ENCODE measurements at regions not wholly inside any gene's neighbourhood (a gene's known extent, or its start where the extent isn't known, plus 50 kb on each side); places are given as distances from the start of the nearest gene placed in this dataset.
A peak's percentile ranks its signal among the peaks of the same experiment; 100 is the strongest.

DNA sequence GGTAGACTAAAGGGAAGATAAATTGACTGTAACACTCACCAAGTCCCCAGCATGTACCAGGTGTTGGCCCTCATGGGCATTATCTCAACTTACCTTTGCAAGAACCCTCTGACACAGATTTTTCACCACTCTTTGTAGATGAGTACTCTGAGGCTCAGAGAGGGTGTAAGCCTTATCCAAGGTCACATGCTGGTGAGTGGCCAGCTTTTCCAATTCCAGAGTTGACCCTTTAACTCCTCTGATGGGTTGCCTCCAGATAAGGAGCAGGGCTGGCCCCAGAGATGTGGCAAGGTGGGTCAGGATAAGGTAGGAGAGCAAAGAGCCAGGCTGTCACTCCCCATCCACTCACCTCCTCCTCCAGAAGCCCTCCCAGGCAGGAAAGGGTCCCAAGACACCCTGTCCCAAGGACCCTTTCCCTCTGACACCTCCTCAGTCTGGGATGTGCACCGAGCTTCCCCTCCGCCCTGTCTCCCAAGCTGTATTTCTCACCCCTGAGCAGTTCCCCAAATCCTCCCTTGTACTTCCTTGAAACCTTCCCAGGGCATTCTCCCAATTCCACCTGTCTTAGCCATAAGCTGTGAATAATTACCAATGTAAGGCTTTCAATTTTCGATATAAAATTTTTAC is 165.9 kb downstream of the ZFP36L2 start:
- Mint-ChIP-seq H3K27me3 (ENCODE audit: insufficient read depth) (peaks cover 2% of the 10 kb centered on the region), H3K27ac (no peak overlapping the region), H3K4me3 (no peak overlapping the region), H3K9me3 (peaks cover 7% of the 10 kb centered on the region), H3K36me3 (ENCODE audit: low read depth) (peaks cover 10% of the 10 kb centered on the region), H3K4me1 (ENCODE audit: low read depth) (peaks cover 26% of the 10 kb centered on the region)
- no peak for DNase-seq (ENCODE audit: low spot score)
- intact Hi-C loops (cut with micrococcal nuclease): no loop called here

DNA sequence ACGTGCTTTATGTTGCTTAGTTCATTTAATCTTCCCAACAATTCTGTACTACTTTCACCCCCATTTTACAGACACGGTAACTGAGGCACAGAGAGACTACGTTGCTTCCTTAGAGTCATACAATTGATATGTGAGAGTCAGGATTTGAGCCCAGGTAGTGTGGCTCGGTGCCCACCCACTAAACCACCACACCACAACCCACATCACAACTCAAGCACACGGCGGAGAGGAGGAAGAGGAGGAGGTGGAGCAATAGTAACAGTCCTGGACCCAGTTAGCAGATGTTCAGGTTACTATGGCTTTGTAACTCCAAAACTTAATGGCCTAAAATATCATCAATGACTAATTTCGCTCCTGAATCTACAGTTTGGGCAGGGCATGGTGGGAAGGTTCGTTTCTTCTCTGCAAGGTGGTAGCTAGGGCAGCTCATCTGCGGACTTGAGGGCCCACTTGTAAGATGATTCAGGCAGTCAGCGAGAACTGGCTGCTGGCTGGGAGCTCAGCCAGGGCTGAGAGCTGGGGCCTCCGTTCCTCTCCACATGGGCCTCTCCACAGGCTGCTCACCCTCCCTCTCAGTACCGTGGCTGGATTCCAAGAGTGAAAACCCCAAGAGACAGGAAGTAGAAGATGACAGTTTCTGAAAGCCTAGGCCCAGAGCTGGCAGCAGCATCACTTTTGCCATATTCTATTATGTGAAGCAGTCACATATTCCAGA is 167.1 kb downstream of the ZFP36L2 start:
- DNase-seq (ENCODE audit: low spot score): peak; percentile 30
- Mint-ChIP-seq H3K36me3 (ENCODE audit: low read depth) (peaks cover 8% of the 10 kb centered on the region), H3K27ac (peak overlapping the region; percentile 77), H3K9me3 (peaks cover 4% of the 10 kb centered on the region), H3K4me1 (ENCODE audit: low read depth) (peaks cover 26% of the 10 kb centered on the region), H3K27me3 (ENCODE audit: insufficient read depth) (peaks cover 7% of the 10 kb centered on the region), H3K4me3 (peak overlapping the region; percentile 4)
- intact Hi-C loops (cut with micrococcal nuclease): no loop called here

DNA sequence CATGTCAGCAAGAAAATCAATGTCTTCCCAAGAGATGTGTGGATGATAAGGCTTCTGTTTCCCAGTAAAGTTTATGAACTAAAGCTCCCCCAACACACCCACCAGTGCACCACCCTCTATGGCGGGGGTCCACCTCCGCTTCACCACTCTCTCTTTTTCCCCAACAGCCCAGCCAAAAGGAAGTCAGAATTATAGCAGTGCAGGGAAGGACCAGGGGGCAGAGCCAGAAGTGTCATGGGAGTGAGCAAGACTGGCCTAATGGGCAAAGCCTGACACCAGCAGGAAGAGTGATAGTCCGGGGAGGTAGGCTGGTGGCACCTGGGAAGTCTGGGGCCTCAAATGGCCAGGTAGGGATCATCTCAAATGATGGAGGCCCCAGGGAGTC is 167.7 kb downstream of the ZFP36L2 start:
- DNase-seq (ENCODE audit: low spot score): no peak
- H3K27ac Mint-ChIP-seq: no peak overlapping the region

DNA sequence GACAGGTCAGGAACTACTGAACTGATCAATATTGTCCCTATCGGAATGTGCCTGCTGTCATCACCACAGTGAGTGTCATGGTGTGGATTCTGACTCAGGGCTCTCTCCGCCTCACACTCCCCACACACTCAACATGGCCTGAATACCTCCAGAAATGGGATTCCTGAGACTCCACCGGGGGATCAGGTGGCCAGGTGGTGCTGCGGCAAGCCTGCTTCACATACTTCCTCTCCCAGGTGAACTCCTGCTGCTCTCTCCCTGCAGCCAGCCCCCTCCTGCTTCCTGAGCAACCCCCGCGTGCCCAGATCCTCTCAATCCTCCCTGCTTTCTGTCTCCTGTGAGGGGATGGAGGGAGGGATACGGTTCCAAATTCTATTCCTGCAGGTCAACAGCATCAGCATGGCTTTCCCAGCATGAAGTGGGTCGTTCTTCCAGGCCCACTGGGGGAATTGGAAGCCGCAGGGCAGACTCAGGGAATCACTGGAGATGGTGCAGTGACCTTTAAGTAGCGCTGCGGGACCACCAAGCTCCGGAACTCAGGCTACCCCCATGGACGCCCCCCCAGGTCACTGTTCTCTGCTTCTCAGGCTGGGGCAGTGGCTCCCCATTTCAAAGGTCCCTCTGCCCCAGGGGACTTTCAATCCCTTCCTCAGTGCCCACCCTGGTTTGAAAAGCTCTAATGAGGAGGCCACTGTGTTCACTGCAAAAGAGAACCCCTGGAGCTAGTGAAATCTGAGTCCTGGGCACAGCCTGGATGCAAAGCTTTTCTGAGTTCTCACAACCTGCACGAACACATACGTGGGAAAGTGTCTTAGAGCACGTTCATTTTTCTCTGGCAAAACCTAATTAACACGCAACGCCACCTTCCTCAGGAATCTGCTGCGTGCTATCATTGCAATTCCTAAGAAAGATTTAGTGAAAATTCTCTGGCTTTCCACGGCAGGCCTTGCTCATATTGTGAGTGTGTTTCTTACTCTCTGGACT is 168.4 kb downstream of the ZFP36L2 start:
- no peak overlapping the region for H3K27ac Mint-ChIP-seq
- no peak for DNase-seq (ENCODE audit: low spot score)
- no peak overlapping the region for H3K4me3 Mint-ChIP-seq
- no peaks in the 10 kb centered on the region for H3K9me3 Mint-ChIP-seq
- intact Hi-C loops (cut with micrococcal nuclease): no loop called here
- peaks cover 8% of the 10 kb centered on the region for H3K36me3 Mint-ChIP-seq (ENCODE audit: low read depth)
- H3K4me1 Mint-ChIP-seq (ENCODE audit: low read depth): peaks cover 26% of the 10 kb centered on the region
- peaks cover 9% of the 10 kb centered on the region for H3K27me3 Mint-ChIP-seq (ENCODE audit: insufficient read depth)

More for the DNA sequence above, 167.7 kb downstream of the ZFP36L2 start:
- peaks cover 8% of the 10 kb centered on the region for H3K36me3 Mint-ChIP-seq (ENCODE audit: low read depth)
- peaks cover 7% of the 10 kb centered on the region for H3K27me3 Mint-ChIP-seq (ENCODE audit: insufficient read depth)
- peaks cover 26% of the 10 kb centered on the region for H3K4me1 Mint-ChIP-seq (ENCODE audit: low read depth)
- H3K9me3 Mint-ChIP-seq: no peaks in the 10 kb centered on the region
- intact Hi-C loops (cut with micrococcal nuclease): no loop called here
- H3K4me3 Mint-ChIP-seq: no peak overlapping the region

DNA sequence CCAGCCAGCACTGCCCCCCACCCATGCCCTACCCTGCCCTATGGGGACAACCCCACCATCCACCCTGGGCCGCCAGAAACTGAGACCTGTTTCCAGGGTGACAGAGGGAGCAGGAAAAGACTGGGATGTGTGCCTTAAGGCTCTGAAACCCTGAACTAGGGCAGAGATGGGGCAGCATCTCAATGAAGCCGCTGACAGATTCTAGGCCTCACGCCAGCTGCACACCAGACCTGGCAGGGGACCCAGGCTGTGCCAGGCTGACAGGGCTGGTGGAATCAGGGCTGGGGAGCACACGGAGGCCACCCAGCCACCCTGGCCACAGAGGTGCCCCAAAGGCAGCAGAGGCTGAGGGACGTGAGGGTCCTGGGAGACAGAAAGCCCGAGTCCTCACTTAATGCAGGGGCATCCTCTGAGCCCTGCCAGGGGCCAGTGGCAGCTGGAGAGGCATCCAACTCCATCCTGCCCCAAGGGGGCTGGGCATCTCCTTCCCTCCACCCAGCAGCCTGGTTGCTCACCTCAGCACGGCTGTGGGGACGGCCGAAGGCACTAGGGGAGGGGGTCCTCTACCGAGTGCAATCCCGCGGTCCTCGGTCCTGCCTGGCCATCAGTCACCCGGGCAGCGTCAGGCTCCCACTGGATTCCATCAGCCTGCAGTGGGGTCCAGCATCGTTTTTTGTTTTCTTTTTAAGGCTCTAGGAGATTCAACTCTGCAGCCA is 169.2 kb downstream of the ZFP36L2 start:
- no peak for DNase-seq (ENCODE audit: low spot score)
- Mint-ChIP-seq H3K27me3 (ENCODE audit: insufficient read depth) (peaks cover 10% of the 10 kb centered on the region), H3K4me1 (ENCODE audit: low read depth) (peaks cover 29% of the 10 kb centered on the region), H3K4me3 (no peak overlapping the region), H3K27ac (no peak overlapping the region), H3K9me3 (no peaks in the 10 kb centered on the region), H3K36me3 (ENCODE audit: low read depth) (peaks cover 7% of the 10 kb centered on the region)
- intact Hi-C loops (cut with micrococcal nuclease): no loop called here

DNA sequence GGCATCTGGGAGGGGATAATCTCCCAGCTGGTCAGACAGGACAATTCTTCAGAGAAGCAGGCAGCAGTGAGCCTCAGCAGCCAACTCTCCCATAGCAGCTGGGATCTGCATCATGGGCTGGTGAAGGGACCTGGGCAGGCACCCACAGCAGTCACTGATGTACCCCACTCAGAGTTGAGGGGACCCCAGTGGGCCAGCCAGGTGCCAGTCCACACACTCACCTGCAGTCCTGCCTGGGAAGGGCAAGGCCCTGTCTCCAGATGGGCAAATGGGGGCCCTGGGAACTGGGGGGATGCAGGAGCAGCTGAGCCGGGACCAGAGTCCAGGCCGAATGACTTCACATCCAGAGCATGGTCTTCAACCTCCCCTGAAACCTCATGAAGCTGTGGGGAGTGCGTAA is 170.4 kb downstream of the ZFP36L2 start:
- intact Hi-C loops (cut with micrococcal nuclease): no loop called here
- Mint-ChIP-seq H3K9me3 (no peaks in the 10 kb centered on the region), H3K36me3 (ENCODE audit: low read depth) (no peaks in the 10 kb centered on the region), H3K27ac (no peak overlapping the region), H3K4me1 (ENCODE audit: low read depth) (peaks cover 38% of the 10 kb centered on the region), H3K27me3 (ENCODE audit: insufficient read depth) (peaks cover 13% of the 10 kb centered on the region), H3K4me3 (no peak overlapping the region)
- no peak for DNase-seq (ENCODE audit: low spot score)

DNA sequence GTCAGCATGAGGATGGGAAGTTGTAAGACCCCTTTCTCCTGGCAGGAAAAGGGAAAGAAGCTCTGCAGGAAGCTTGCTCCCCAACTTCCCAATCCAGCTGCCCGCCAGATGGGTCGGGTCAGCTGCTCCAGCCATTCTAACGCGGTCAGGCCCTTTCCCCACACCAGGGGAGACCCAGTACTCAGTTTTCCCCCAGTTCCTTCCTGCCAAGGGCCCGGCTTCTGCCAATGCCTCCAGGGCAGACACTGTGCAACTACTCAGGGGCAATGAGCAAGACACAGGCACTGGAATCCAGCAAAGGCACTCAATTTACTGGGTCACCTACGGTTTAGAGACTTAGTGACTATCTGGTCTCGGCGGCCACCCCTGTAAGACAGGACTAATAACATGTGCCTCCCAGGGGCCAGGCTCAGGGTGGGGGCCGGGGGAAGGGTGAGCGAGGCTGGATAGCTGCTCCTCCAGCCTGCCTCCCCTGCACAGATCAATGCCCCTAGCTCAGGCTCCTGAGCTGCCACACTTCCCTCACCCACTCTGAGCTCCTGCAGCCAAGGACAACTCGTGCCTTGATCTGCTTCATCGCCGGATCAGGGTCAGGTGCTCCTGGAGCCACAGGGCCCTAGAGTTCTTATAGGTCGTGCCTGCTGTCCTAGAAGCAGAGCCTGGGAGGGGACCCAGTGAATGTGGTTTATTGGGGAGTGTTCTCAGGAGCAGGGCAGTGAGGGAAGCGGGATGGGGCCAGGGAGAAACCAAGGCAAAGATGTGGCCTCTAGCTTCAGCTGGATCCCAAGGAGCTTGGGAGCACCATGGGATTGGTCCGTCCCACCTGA is 171.1 kb downstream of the ZFP36L2 start:
- DNase-seq (ENCODE audit: low spot score): no peak
- Mint-ChIP-seq H3K9me3 (no peaks in the 10 kb centered on the region), H3K4me3 (no peak overlapping the region), H3K27ac (no peak overlapping the region), H3K4me1 (ENCODE audit: low read depth) (peaks cover 38% of the 10 kb centered on the region), H3K27me3 (ENCODE audit: insufficient read depth) (peaks cover 13% of the 10 kb centered on the region), H3K36me3 (ENCODE audit: low read depth) (no peaks in the 10 kb centered on the region)
- intact Hi-C loops (cut with micrococcal nuclease): no loop called here

DNA sequence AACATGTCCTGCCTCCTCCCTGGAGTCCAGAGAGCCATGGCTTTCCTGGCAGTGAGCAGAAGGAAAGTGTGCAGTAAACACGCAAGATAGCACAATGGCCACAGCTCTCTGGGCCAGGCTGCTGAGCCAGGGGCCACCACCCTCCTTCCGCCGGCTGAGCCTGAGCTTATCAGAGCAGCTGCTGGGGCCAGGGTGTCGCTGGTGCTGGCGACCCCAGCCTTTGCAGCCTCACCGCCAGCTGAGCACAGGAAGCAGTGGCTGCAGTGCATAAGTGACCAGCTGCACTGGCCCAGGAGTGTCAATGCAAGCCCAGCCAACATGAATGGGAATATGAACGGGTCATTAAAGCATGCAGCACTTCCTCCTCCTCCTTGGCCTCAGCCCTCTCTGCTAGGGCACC is 172.0 kb downstream of the ZFP36L2 start:
- H3K27ac Mint-ChIP-seq: no peak overlapping the region
- intact Hi-C loops (cut with micrococcal nuclease): no loop called here
- H3K9me3 Mint-ChIP-seq: no peaks in the 10 kb centered on the region
- H3K36me3 Mint-ChIP-seq (ENCODE audit: low read depth): no peaks in the 10 kb centered on the region
- H3K4me3 Mint-ChIP-seq: no peak overlapping the region
- H3K27me3 Mint-ChIP-seq (ENCODE audit: insufficient read depth): peaks cover 13% of the 10 kb centered on the region
- DNase-seq (ENCODE audit: low spot score): no peak
- peaks cover 31% of the 10 kb centered on the region for H3K4me1 Mint-ChIP-seq (ENCODE audit: low read depth)

DNA sequence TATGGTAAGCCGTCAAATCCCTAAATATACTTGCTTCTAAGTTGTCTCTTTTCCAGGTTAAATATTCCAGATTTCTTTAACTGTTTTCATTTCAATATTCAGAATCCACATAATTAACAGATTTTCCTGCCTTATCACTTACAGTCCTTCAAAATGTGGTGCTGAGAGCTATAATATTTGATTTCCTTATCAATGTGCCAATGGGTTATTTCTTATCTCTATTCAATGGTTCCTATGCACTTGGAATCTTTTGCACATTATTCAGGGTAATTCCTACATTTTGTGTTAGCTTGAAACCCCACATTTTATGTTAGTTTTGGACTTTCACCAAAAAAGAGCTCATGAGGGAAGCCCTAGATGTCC is 173.5 kb downstream of the ZFP36L2 start:
- H3K9me3 Mint-ChIP-seq: no peaks in the 10 kb centered on the region
- no peaks in the 10 kb centered on the region for H3K36me3 Mint-ChIP-seq (ENCODE audit: low read depth)
- H3K27ac Mint-ChIP-seq: no peak overlapping the region
- peaks cover 21% of the 10 kb centered on the region for H3K4me1 Mint-ChIP-seq (ENCODE audit: low read depth)
- intact Hi-C loops (cut with micrococcal nuclease): no loop called here
- no peak overlapping the region for H3K4me3 Mint-ChIP-seq
- DNase-seq (ENCODE audit: low spot score): no peak
- H3K27me3 Mint-ChIP-seq (ENCODE audit: insufficient read depth): peaks cover 18% of the 10 kb centered on the region

DNA sequence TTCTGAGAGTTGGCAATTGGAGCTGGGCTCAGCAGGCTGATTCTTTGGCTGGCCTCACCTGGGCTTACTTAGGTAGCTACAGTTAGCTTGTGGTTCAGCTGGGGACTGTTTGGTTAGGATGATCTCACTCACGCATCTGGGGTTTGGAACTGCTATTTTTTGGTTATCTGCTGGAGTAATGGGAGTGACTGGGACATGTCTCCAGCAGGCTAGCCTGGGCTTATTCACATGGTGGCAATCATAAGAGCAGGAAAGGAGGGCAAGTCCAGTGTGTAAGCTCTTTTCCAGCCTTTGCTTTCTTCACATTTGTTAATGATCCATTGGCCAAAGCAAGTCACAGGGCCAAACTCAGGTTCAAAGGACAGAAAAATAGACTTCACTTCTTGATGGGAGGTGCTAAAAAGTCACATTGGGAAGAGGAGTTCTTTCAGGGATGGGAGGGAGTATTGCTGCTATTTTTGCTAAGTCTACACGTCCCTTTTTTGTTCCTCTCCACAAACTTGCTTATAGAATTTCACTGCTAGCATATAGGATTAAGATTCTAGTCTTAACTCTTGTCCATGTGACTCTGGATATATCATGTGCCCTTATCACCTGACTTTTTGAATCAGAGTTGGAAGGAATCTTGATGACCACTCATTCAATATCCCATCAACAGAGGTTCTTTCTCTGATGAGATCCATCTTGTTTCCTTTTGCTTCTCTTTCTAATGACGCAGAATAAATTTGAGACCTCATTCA is 174.0 kb downstream of the ZFP36L2 start:
- DNase-seq (ENCODE audit: low spot score): no peak
- no peaks in the 10 kb centered on the region for H3K36me3 Mint-ChIP-seq (ENCODE audit: low read depth)
- no peaks in the 10 kb centered on the region for H3K9me3 Mint-ChIP-seq
- no peak overlapping the region for H3K4me3 Mint-ChIP-seq
- peaks cover 25% of the 10 kb centered on the region for H3K4me1 Mint-ChIP-seq (ENCODE audit: low read depth)
- intact Hi-C loops (cut with micrococcal nuclease): no loop called here
- H3K27me3 Mint-ChIP-seq (ENCODE audit: insufficient read depth): peaks cover 16% of the 10 kb centered on the region
- no peak overlapping the region for H3K27ac Mint-ChIP-seq

DNA sequence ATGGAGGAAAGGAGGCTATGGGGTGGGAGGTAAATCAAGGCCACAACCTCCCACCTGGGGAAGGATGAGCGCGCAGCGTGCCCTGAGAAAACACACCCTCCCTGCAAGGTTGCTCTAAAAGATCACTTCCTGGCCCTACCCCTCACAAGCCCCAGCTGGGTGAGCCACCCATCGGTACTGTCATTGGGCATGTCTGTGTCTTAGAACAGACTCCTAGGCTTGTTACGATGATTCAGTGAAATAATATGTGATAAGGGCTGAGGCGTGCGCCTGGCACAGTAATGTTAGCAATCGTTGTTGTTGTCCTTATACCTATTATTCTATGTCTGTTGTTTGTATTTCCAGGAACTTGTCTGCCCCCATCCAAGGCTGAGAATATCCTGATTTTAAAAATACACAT is 175.1 kb downstream of the ZFP36L2 start:
- H3K4me3 Mint-ChIP-seq: no peak overlapping the region
- H3K4me1 Mint-ChIP-seq (ENCODE audit: low read depth): peaks cover 32% of the 10 kb centered on the region
- H3K27me3 Mint-ChIP-seq (ENCODE audit: insufficient read depth): peaks cover 16% of the 10 kb centered on the region
- no peak for DNase-seq (ENCODE audit: low spot score)
- H3K36me3 Mint-ChIP-seq (ENCODE audit: low read depth): no peaks in the 10 kb centered on the region
- H3K27ac Mint-ChIP-seq: no peak overlapping the region
- intact Hi-C loops (cut with micrococcal nuclease): no loop called here
- H3K9me3 Mint-ChIP-seq: no peaks in the 10 kb centered on the region
